NCI-H82 (cell line): ENCODE measurements at regions not wholly inside any gene's neighbourhood (a gene's known extent, or its start where the extent isn't known, plus 50 kb on each side); places are given as distances from the start of the nearest gene placed in this dataset.
A peak's percentile ranks its signal among the peaks of the same experiment; 100 is the strongest.
"Not testable (repeated sequence)": the region's sequence is repeated elsewhere in the genome, so short reads cannot be mapped to it uniquely, and the experiment has no call there.

Experiments used
- DNase-seq: peaks from one replicate; lab custom pipeline; 2025; lab: John Stamatoyannopoulos, UW

- DNase-seq = no peak
Measured at GRCh38 chr5:77909237-77909636, 133.1 kb upstream of the TBCA start.

DNA sequence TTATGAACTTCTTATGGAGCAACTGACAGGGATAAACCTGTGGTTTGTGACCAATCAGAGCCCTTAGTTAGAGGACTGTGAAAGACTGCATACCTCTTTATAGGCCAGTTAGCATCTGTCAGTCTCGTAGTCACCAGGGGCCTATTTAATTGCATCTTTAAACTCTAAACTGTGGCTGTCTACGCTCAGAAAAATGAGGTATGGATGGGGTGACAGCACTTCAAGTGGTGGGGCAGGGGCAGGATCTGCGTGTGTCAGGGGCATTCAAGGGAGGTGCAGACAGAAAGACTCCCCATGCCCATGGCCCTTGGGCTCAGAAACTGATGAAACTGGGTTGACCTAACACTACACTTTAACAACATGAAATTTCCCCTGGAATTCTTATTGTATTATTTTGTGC, 132.6 kb upstream of the TBCA start:
- no peak for DNase-seq

- no peak for DNase-seq
Measured at GRCh38 chr5:77907786-77908185, 131.6 kb upstream of the TBCA start.

GRCh38 chr5:77906806-77907205, 130.7 kb upstream of the TBCA start:
- DNase-seq = no peak

GRCh38 chr5:77904362-77904761, 128.2 kb upstream of the TBCA start:
- peak; percentile 74 for DNase-seq

DNA sequence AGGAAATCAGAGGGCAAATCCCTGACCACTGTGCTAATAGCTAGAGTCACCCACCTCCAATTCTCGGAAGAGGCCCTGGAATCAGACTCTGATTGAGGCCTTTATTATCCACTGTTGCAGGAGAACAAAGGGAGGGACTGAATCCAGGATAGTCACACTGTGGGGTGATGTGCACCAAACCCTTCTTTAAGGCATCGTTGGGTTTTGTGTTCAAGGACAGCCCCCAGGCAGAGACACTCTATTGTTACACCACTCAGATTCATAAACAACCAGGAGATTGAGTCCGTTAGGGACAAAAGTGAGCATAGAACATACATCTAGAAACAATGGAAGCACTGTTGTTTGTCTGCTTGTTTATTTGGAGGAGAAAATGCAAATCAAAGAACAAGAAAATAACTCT, 124.6 kb upstream of the TBCA start:
- DNase-seq = no peak

GRCh38 chr5:77898385-77898784, 122.2 kb upstream of the TBCA start:
- DNase-seq = no peak

DNA sequence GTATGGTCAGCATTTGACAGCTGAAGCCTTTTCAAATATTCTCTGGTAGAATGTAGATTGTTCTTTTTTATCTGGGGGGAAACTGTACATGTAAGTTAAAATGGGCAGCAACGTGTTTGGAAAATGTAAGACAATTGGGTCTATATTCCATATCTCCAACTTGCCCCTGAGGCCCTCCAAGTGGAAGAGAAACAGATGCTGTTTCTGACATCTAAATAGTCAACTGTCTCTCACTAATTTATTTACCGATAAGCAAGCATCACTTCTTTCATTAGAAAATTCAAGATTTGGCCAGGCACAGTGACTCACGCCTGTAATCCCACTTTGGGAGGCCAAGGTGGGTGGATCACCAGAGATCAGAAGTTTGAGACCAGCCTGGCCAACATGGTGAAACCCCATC, 120.2 kb upstream of the TBCA start:
- DNase-seq = no peak

GRCh38 chr5:77894103-77894502, 118.0 kb upstream of the TBCA start:
- not testable (repeated sequence) for DNase-seq

DNA sequence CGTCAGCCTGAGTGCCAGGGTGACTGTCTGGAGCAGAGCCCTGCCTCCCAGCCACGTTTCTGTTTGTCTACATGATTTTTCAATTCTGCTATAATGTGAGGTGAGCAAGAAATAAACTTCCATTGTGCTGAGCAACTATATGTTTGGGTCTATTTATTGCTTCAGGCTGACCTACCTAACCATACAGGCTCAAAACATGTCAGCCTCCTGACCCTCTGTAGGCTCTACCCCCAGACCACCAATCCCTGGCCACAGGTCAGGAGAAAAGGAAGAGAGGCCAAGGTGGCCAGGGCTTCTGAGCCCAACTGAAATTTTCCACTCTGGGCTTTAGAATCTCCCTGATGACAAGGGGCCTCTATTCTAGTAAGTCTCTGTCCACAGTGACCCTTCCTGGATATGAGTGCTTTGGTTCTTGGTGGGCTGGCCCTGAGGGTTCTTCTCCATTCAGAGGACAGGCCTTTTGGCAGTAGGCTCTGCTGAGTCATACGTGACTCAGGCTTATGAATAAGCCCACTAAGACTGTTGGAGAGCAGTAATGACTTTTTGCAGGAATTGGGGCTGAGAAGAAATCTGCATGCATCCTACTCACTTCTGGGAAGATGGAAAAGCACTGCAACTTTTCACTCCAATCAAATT, 117.2 kb upstream of the TBCA start:
- peak; percentile 69 for DNase-seq

DNA sequence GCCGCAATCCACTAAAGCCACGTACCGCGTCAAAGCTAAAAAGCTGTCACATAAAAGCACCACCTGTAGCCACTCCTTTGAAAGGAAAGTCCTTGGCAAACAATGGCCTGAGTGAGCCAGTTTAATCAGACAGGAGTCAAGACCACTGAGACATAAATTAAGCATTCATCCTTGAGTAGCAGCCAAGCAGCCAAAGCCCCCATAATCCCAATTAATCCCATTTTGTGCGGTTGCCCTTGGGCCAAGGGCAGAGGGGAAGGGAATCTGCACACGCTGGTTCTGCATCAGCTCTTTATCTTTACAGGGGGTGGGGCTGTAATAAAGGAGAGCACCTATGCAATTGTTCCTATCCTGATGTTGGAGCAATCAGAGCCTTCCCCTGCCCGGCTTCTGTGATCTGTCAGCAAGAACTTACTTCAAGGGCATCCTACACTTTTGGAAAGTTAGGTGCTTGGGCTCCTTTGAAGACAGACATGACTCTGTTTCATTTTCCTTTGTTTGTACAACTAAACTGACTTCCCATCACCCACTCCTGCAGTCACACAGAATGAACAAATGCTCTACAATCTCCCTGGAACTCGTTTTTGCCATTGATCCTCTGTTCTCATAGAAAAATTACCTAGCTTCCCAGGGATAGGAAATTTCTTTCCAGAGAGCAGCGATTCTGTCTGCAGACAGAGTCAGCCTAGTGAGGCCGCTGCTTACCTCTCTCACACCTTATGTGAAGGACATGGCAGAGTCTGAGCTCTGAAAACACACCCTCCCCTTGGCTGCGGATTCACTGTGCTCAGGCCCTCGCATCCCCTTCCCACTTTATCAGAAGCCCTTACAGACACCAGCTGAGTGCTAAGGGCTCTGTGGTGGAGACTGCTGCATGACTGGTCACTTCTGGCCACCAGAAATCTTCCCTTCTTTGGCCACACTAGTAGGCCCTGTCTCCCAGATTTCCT, 116.2 kb upstream of the TBCA start:
- peak; percentile 99 for DNase-seq

GRCh38 chr5:77885519-77885918, 109.4 kb upstream of the TBCA start:
- no peak for DNase-seq

DNA sequence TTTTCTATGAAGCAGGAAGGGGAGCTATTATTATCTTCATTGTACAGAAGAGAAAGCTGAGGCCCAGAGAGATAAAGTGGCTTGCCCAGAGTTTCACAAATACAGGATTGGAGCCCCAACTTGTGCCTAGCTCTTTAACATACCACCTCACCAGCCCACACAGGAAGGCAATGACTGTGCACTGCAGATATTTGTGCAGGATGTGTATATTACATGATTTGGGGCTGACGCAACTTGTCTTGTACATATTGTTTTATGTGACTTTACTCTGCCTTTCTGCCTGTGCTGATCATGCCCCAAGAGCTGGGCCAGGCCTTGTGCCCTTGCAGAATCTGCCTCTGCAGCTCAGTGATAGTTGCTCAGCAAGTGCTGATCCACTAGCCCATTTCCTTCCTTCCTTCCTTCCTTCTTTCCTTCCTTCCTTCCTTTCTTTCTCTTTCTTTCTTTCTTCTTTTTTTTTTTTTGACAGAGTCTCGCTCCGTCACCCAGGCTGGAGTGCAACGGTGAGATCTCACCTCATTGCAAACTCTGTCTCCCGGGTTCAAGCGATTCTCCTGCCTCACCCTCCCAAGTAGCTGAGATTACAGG, 106.6 kb upstream of the TBCA start:
- no peak for DNase-seq

GRCh38 chr5:77881528-77881927, 105.4 kb upstream of the TBCA start:
- no peak for DNase-seq

- no peak for DNase-seq
Measured at GRCh38 chr5:77877516-77878355, 101.6 kb upstream of the TBCA start.

GRCh38 chr5:77876862-77877502, 100.8 kb upstream of the TBCA start:
- peak; percentile 73 for DNase-seq

DNA sequence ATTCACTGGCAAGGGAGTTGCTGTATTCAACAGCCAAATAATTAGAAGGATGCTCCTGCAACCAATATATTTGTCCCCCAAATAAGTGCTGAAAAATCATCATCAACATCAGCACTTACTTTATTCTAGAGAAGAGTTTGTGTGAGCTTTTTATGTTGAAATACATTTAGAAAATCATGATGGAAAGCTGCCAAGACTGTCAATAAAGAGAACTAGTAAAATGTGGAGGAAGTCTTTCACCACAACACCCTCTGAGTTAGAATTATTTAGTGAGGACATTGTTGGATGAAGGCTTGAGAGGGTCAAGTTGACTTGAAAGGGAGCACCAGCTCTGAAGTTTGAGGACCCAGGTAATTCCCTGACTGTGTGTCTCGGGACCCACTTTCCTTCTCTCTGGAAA, 100.2 kb upstream of the TBCA start:
- DNase-seq = no peak

DNA sequence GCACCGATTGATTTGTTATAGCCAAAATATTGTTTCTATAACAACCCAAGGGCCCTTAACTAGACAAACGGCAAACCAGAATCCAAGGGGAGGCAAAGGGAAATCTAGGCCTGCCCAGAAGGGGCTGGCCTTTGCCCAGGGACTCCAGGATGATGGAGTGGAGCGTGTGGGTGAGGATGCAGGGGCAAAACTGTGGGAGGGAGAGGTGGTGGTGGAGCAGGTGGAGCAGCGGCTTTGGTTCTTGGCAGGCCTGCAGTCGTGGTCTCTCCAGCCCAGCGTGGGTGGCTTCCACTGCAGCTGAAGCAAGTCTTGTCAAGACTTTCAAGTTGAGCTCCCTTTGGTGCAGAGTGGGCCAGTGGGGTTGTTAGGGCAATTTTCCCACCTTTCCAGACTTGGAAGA, 98.6 kb upstream of the TBCA start:
- DNase-seq = no peak

GRCh38 chr5:77873239-77873638, 97.1 kb upstream of the TBCA start:
- DNase-seq = no peak

GRCh38 chr5:77871946-77872345, 95.8 kb upstream of the TBCA start:
- DNase-seq = peak; percentile 33

GRCh38 chr5:77871016-77871415, 94.9 kb upstream of the TBCA start:
- DNase-seq = no peak
